Activated naive CD4-positive, alpha-beta T cell treated with anti-CD3 and anti-CD28 coated beads for 36 hours (primary cell): ENCODE measurements at regions not wholly inside any gene's neighbourhood (a gene's known extent, or its start where the extent isn't known, plus 50 kb on each side); places are given as distances from the start of the nearest gene placed in this dataset.

Experiments
- CTCF ChIA-PET: fragments of 350-600 bp; sonication (Branson Sonifier 250); formaldehyde crosslinking; loops from one replicate; lab custom pipeline; 2021; ENCODE audit warnings: antibody characterized with exemption; lab: Charles Lee
- DNase-seq: peaks from one replicate; pipeline ENCODE4 v3.0.0-alpha.2; 2020
- H3K27ac Mint-ChIP-seq: one replicate; pipeline ENCODE4 v1.8.0; 2021; ENCODE audit warnings: mild to moderate bottlenecking, mixed read lengths
- H3K27me3 Mint-ChIP-seq: one replicate; pipeline ENCODE4 v1.8.0; 2021; ENCODE audit warnings: low read depth, mixed read lengths
- H3K36me3 Mint-ChIP-seq: one replicate; pipeline ENCODE4 v1.8.0; 2021; ENCODE audit warnings: low read depth, mixed read lengths
- H3K4me1 Mint-ChIP-seq: one replicate; pipeline ENCODE4 v1.8.0; 2021; ENCODE audit warnings: low read depth, mixed read lengths
- H3K4me3 Mint-ChIP-seq: one replicate; pipeline ENCODE4 v1.8.0; 2021; ENCODE audit warnings: mild to moderate bottlenecking, moderate library complexity, mixed read lengths
- H3K9me3 Mint-ChIP-seq: one replicate; pipeline ENCODE4 v1.8.0; 2021; ENCODE audit warnings: mixed read lengths
- intact Hi-C: fragments of 100-400 bp; cut with micrococcal nuclease; formaldehyde crosslinking; loops from one replicate; pipeline ENCODE4 v1.15.1; 2023

DNA sequence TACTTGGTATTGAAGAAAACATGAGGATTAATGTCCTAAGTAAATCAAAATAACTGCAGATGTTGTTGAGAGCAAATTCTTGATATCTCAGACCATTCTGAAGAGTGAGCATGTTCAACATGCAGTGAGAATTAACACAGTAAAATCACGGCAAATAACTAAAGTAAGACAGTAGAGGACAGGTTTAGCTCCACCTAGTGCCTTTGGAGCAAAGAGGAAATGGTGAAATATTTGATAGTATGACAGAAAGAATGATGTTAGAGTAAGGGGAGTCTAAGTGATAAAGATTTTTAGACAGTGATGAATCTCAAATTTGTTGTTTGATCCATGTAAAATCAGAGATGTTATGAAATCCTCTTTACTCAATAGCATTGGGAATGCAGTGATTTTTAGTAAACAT lies 424.2 kb downstream of the TMEM161B start:
- no peaks in the 10 kb centered on the region for H3K27me3 Mint-ChIP-seq
- H3K4me3 Mint-ChIP-seq = no peak overlapping the region
- intact Hi-C loops = no loop called here
- H3K4me1 Mint-ChIP-seq = no peaks in the 10 kb centered on the region
- CTCF ChIA-PET = no interaction called here
- DNase-seq = no peak
- no peak overlapping the region for H3K27ac Mint-ChIP-seq
- H3K36me3 Mint-ChIP-seq = no peaks in the 10 kb centered on the region
- H3K9me3 Mint-ChIP-seq = peaks cover 4% of the 10 kb centered on the region

- no peaks in the 10 kb centered on the region for H3K4me1 Mint-ChIP-seq
- CTCF ChIA-PET = no interaction called here
- no peak overlapping the region for H3K4me3 Mint-ChIP-seq
- no peak for DNase-seq
- intact Hi-C loops = no loop called here
- H3K27ac Mint-ChIP-seq = no peak overlapping the region
- H3K9me3 Mint-ChIP-seq = peaks cover 20% of the 10 kb centered on the region
- H3K27me3 Mint-ChIP-seq = no peaks in the 10 kb centered on the region
- H3K36me3 Mint-ChIP-seq = no peaks in the 10 kb centered on the region
Observed at GRCh38 chr5:87836696-87837095, 424.0 kb upstream of the CCNH start.

DNA sequence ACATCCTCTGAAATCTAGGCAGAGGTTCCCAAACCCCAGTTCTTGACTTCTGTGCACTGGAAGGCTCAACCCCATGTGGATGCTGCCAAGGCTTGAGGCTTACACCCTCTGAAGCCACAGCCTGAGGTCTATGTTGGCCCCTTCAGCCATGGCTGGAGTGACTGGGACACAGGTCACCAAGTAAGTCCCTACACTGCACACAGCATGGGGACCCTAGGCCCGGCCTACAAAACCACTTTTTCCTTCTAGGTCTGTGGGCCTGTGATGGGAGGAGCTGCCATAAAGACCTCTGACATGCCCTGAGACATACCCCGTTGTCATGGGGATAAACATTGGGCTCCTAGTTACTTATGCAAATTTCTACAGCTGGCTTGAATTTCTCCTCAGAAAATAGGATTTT lies 418.8 kb upstream of the CCNH start:
- no peak overlapping the region for H3K4me3 Mint-ChIP-seq
- no peaks in the 10 kb centered on the region for H3K36me3 Mint-ChIP-seq
- peaks cover 12% of the 10 kb centered on the region for H3K9me3 Mint-ChIP-seq
- DNase-seq = no peak
- intact Hi-C loops = no loop called here
- CTCF ChIA-PET = no interaction called here
- H3K4me1 Mint-ChIP-seq = no peaks in the 10 kb centered on the region
- no peaks in the 10 kb centered on the region for H3K27me3 Mint-ChIP-seq
- H3K27ac Mint-ChIP-seq = no peak overlapping the region

GRCh38 chr5:87829217-87829551 lies 416.5 kb upstream of the CCNH start:
- intact Hi-C loops = no loop called here
- DNase-seq = no peak
- no peaks in the 10 kb centered on the region for H3K36me3 Mint-ChIP-seq
- H3K27me3 Mint-ChIP-seq = no peaks in the 10 kb centered on the region
- H3K4me3 Mint-ChIP-seq = no peak overlapping the region
- CTCF ChIA-PET = no interaction called here
- no peaks in the 10 kb centered on the region for H3K4me1 Mint-ChIP-seq
- H3K9me3 Mint-ChIP-seq = peaks cover 9% of the 10 kb centered on the region
- no peak overlapping the region for H3K27ac Mint-ChIP-seq

DNA sequence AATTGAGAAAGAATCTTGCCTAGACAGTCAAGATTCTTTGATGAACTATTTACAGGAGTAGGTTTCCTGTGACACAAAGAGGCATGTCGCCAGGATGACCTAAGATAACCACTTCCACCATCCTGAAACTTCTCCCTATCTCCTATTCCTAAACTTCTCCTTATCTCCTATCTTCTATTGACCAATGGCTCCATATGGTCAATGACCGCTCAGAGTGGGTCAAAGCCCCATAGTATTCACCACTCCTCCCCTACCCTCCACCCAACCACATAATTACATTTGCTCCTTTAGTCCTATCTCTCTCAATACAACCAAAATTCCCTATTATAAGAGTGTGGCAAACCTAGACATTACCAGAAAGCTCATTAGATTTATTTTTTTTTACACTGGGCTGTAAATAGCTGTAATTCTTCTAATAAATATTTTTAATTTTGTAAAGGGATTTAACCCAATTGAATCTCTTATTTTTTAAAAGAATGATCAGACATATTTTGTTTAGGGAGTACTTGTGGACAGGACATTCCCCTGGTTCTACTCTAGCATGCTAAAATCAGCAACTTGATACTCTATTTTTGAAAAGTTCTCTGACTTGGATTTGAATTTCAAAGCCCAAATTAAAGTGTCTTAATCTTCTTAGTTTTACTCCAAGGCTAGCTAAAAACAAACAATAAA lies 416.0 kb upstream of the CCNH start:
- H3K4me1 Mint-ChIP-seq = no peaks in the 10 kb centered on the region

DNA sequence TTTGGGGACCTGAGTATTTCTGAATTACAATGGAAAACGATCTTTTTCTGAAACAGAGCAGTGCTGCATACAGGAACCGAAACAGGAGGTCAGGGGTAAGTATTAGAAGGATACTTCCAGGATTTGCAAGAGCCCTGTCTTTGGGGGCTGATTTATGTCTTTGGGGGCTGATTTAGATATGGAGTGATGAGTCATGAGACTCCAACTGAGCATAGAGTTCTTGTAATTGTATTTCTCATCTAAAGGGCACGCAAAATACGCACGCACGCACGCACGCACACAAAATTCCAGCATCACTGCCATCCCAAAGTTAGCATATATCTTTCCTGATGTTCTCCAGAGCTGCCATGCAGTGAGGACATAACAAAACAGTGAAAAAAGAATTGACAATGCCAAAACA lies 414.8 kb upstream of the CCNH start:
- DNase-seq = no peak
- CTCF ChIA-PET = no interaction called here
- intact Hi-C loops = no loop called here
- H3K27ac Mint-ChIP-seq = no peak overlapping the region
- no peak overlapping the region for H3K4me3 Mint-ChIP-seq
- H3K4me1 Mint-ChIP-seq = no peaks in the 10 kb centered on the region
- peaks cover 5% of the 10 kb centered on the region for H3K27me3 Mint-ChIP-seq
- no peaks in the 10 kb centered on the region for H3K36me3 Mint-ChIP-seq
- H3K9me3 Mint-ChIP-seq = peaks cover 5% of the 10 kb centered on the region

More for the DNA sequence above, 416.0 kb upstream of the CCNH start:
- CTCF ChIA-PET = no interaction called here
- Mint-ChIP-seq H3K9me3 (peaks cover 9% of the 10 kb centered on the region), H3K27ac (no peak overlapping the region), H3K4me3 (no peak overlapping the region), H3K36me3 (no peaks in the 10 kb centered on the region), H3K27me3 (no peaks in the 10 kb centered on the region)
- DNase-seq = no peak
- intact Hi-C loops = no loop called here

GRCh38 chr5:87826507-87826906 lies 413.8 kb upstream of the CCNH start:
- no peak overlapping the region for H3K27ac Mint-ChIP-seq
- CTCF ChIA-PET = no interaction called here
- H3K36me3 Mint-ChIP-seq = no peaks in the 10 kb centered on the region
- peaks cover 5% of the 10 kb centered on the region for H3K27me3 Mint-ChIP-seq
- no peaks in the 10 kb centered on the region for H3K4me1 Mint-ChIP-seq
- DNase-seq = no peak
- no peaks in the 10 kb centered on the region for H3K9me3 Mint-ChIP-seq
- intact Hi-C loops = no loop called here
- H3K4me3 Mint-ChIP-seq = no peak overlapping the region

- Mint-ChIP-seq H3K27ac (no peak overlapping the region), H3K4me3 (no peak overlapping the region), H3K36me3 (no peaks in the 10 kb centered on the region), H3K27me3 (peaks cover 5% of the 10 kb centered on the region), H3K4me1 (no peaks in the 10 kb centered on the region), H3K9me3 (no peaks in the 10 kb centered on the region)
- intact Hi-C loops = no loop called here
- no peak for DNase-seq
- CTCF ChIA-PET = no interaction called here
Observed at GRCh38 chr5:87825583-87825982, 412.9 kb upstream of the CCNH start.

DNA sequence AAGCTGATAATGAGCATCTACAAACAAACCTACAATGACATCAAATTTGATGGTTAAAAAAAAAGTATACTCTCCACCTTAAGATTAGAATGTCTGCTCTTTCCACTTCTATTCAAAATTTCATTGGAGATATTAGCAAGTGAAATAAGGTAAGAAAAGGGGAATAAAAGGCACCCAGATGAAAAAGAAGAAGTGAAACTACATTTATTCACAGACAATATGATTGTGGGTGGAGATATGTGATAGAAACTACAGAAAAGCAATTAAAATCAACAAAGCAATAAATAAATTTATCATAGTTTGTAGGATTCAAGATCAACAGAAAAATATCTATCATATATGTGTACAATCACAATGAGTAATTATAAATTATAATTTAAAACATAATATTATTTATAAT lies 395.1 kb upstream of the CCNH start:
- no peaks in the 10 kb centered on the region for H3K9me3 Mint-ChIP-seq
- H3K27ac Mint-ChIP-seq = no peak overlapping the region
- intact Hi-C loops = no loop called here
- no peaks in the 10 kb centered on the region for H3K27me3 Mint-ChIP-seq
- DNase-seq = no peak
- no peaks in the 10 kb centered on the region for H3K4me1 Mint-ChIP-seq
- CTCF ChIA-PET = no interaction called here
- no peaks in the 10 kb centered on the region for H3K36me3 Mint-ChIP-seq
- H3K4me3 Mint-ChIP-seq = no peak overlapping the region

DNA sequence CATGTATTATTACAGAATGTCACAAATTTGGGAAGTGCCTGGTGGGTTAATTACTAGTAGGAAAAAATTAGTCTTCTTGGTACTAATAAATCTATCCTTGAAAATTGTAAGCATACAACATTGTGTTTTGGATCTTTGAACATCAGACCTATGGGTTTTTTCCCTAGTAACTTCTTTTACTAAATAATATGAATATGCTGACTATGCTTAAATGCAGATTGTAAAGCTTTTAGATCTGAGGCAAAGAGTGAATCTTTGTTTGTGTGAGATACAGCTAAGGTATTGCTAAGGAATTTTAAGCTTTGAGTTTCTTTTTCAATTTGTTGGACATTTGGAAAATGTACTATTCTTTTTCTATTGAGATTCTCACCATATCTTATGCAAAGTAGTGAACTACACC lies 390.6 kb upstream of the CCNH start:
- H3K27me3 Mint-ChIP-seq = peaks cover 11% of the 10 kb centered on the region
- no peak for DNase-seq
- CTCF ChIA-PET = interaction anchor here (1.4 kb wide), 1 partner anchor 23 kb away, joined by 4 read pairs; no protein-coding TSS in a partner anchor
- H3K9me3 Mint-ChIP-seq = no peaks in the 10 kb centered on the region
- no peaks in the 10 kb centered on the region for H3K4me1 Mint-ChIP-seq
- no peak overlapping the region for H3K27ac Mint-ChIP-seq
- intact Hi-C loops = no loop called here
- H3K4me3 Mint-ChIP-seq = no peak overlapping the region
- no peaks in the 10 kb centered on the region for H3K36me3 Mint-ChIP-seq

DNA sequence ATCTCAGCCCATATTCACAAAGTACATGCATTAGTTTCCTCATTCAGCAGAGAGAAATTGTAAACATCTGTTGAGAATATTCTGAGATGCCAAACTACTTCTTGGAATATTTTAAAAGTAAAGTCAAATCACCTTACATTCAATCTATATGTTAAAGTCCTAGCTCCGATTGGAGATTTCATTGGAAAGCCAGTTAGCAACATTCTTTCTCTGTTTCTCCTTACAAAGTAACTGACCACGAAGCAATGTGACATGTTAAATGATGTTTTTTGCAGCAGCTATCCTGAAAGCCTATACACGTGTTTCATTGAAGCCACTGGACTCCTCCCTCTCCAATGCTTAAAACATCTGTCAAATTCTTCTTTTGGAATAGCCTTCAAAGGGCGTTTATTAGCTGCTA lies 379.1 kb upstream of the CCNH start:
- Mint-ChIP-seq H3K27me3 (peaks cover 11% of the 10 kb centered on the region), H3K27ac (no peak overlapping the region), H3K9me3 (no peaks in the 10 kb centered on the region), H3K4me1 (no peaks in the 10 kb centered on the region), H3K4me3 (no peak overlapping the region), H3K36me3 (no peaks in the 10 kb centered on the region)
- DNase-seq = no peak
- intact Hi-C loops = no loop called here
- CTCF ChIA-PET = interaction anchor here (1.5 kb wide), 1 partner anchor 11 kb away, joined by 3 read pairs; no protein-coding TSS in a partner anchor

DNA sequence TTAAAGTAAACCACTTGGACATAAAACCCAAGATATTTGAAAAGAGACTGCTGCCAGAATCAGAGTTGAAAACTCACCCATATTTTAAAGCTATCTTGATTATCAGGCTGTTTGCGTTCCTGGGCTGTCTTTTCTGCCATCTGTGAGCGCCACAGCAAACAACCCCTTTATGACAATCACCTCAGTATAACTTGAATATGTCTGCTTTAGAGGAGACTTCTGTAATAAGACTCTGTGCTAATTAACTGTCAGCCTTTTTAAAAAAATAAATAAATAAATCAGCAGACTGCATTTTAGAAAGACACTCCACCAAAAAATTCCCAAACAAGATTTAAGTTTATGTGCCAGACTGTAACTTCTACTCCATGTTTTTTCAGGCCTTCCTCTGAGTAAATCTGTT lies 375.7 kb upstream of the CCNH start:
- H3K9me3 Mint-ChIP-seq = no peaks in the 10 kb centered on the region
- H3K4me1 Mint-ChIP-seq = no peaks in the 10 kb centered on the region
- DNase-seq = no peak
- no peaks in the 10 kb centered on the region for H3K36me3 Mint-ChIP-seq
- H3K27ac Mint-ChIP-seq = no peak overlapping the region
- intact Hi-C loops = no loop called here
- CTCF ChIA-PET = no interaction called here
- H3K27me3 Mint-ChIP-seq = peaks cover 14% of the 10 kb centered on the region
- no peak overlapping the region for H3K4me3 Mint-ChIP-seq

DNA sequence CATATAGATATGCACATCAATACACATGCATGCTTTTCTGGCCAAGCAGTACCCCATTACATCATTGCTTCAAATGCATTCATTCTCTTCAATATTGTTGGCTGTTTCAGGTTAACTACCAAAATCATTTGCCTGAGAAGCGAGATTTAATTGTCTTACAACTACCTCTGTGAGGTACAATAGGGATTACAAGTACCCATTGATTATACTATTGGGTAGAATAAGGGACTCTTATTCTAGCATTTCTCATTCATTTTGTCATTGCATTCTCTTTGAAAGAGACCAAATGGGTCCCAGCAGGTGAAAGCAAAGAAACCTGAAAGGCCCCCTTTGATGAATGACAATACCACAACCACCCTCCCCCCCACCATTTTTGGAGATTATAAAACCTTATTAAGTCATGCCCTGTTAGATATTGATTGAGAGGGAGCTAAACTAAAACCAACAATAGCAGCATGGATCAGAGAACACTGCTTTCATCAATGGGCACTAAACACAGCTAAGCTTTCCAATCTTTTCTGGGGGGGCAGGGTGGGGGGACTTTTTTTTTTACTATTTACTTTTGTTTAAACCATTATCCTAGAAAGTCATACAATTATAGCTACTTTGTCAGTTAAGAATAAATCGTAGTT lies 375.0 kb upstream of the CCNH start:
- CTCF ChIA-PET = no interaction called here
- peaks cover 16% of the 10 kb centered on the region for H3K27me3 Mint-ChIP-seq

More for the DNA sequence above, 375.0 kb upstream of the CCNH start:
- Mint-ChIP-seq H3K9me3 (no peaks in the 10 kb centered on the region), H3K4me1 (no peaks in the 10 kb centered on the region), H3K36me3 (no peaks in the 10 kb centered on the region), H3K4me3 (no peak overlapping the region), H3K27ac (no peak overlapping the region)
- intact Hi-C loops = no loop called here
- no peak for DNase-seq
